DOHH2 (cell line): ENCODE measurements at regions not wholly inside any gene's neighbourhood (a gene's known extent, or its start where the extent isn't known, plus 50 kb on each side); places are given as distances from the start of the nearest gene placed in this dataset.

Experiments used
- EZH2phosphoT487 ChIP-seq: fragments of 200-600 bp; sonication (generic); IDR thresholded peaks from 2 replicates; pipeline ENCODE4 v1.6.1; 2017; ENCODE audit warnings: borderline replicate concordance, mild to moderate bottlenecking, antibody characterized with exemption, low read length, moderate library complexity, mixed read lengths
- TF ChIP-seq, protein P1 (sequence below): fragments of 200-600 bp; sonication (generic); IDR thresholded peaks from one replicate; pipeline ENCODE4 v1.5.1; 2014; ENCODE audit warnings: antibody characterized with exemption, mild to moderate bottlenecking, low read depth, low read length; ENCODE audit not compliant: poor library complexity, severe bottlenecking

DNA sequence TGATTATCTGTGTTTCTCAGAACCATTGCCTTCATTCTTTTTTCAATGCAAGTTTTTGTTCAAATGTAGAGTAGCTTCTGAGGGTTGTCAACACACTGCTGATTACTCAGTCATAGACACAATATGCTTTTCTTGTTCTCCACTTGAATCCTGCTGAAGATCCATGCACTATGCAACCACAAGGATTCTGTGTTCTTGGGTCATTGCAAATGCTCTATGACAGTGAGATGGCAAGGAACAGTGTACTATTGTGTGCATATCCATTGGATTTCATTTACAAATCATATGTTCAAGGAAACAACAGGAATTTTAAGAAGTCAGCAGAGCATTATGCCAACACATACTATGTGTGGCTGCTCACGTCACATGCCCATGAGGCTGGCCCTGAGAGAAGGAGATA is 1590.2 kb downstream of the EFNA5 start:
- TF ChIP-seq, protein P1, sequence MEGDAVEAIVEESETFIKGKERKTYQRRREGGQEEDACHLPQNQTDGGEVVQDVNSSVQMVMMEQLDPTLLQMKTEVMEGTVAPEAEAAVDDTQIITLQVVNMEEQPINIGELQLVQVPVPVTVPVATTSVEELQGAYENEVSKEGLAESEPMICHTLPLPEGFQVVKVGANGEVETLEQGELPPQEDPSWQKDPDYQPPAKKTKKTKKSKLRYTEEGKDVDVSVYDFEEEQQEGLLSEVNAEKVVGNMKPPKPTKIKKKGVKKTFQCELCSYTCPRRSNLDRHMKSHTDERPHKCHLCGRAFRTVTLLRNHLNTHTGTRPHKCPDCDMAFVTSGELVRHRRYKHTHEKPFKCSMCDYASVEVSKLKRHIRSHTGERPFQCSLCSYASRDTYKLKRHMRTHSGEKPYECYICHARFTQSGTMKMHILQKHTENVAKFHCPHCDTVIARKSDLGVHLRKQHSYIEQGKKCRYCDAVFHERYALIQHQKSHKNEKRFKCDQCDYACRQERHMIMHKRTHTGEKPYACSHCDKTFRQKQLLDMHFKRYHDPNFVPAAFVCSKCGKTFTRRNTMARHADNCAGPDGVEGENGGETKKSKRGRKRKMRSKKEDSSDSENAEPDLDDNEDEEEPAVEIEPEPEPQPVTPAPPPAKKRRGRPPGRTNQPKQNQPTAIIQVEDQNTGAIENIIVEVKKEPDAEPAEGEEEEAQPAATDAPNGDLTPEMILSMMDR = no peak
- TF ChIP-seq EZH2phosphoT487 = no peak
